ENCODE measurements at regions not wholly inside any gene's neighbourhood (a gene's known extent, or its start where the extent isn't known, plus 50 kb on each side); places are given as distances from the start of the nearest gene placed in this dataset.

GRCh38 chr9:95754533-95755420 lies 120.7 kb upstream of the ERCC6L2 start:
- TF ChIP-seq POLR2A (IDR thresholded peaks at IDR 0.05): no peak
- TF ChIP-seq, protein P1, sequence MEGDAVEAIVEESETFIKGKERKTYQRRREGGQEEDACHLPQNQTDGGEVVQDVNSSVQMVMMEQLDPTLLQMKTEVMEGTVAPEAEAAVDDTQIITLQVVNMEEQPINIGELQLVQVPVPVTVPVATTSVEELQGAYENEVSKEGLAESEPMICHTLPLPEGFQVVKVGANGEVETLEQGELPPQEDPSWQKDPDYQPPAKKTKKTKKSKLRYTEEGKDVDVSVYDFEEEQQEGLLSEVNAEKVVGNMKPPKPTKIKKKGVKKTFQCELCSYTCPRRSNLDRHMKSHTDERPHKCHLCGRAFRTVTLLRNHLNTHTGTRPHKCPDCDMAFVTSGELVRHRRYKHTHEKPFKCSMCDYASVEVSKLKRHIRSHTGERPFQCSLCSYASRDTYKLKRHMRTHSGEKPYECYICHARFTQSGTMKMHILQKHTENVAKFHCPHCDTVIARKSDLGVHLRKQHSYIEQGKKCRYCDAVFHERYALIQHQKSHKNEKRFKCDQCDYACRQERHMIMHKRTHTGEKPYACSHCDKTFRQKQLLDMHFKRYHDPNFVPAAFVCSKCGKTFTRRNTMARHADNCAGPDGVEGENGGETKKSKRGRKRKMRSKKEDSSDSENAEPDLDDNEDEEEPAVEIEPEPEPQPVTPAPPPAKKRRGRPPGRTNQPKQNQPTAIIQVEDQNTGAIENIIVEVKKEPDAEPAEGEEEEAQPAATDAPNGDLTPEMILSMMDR (IDR thresholded peaks at IDR 0.05): no peak

Data from testis (tissue), 2 donors.